OCI-LY1 (cell line): ENCODE measurements at regions not wholly inside any gene's neighbourhood (a gene's known extent, or its start where the extent isn't known, plus 50 kb on each side); places are given as distances from the start of the nearest gene placed in this dataset.

Experiments
- H2AFZ ChIP-seq: fragments of 200-600 bp; sonication (generic), shearing (Covaris generic); 2 replicates; pipeline ENCODE4 v1.6.0; 2014; ENCODE audit warnings: antibody characterized with exemption, mild to moderate bottlenecking, low read length
- H3F3A ChIP-seq: fragments of 200-600 bp; sonication (generic), shearing (Covaris generic); 2 replicates; pipeline ENCODE4 v1.6.0; 2014; ENCODE audit warnings: mild to moderate bottlenecking, antibody characterized with exemption, low read length, moderate library complexity; ENCODE audit not compliant: insufficient read depth
- H3K27ac ChIP-seq: fragments of 200-600 bp; sonication (generic); 2 replicates; pipeline ENCODE4 v1.5.1; 2014; ENCODE audit warnings: low read length, mixed run types, mild to moderate bottlenecking, low read depth; ENCODE audit not compliant: poor library complexity, severe bottlenecking
- H3K27me3 ChIP-seq: fragments of 200-600 bp; sonication (generic); 2 replicates; pipeline ENCODE4 v1.6.0; 2014; ENCODE audit warnings: antibody characterized with exemption, mild to moderate bottlenecking, low read length, moderate library complexity; ENCODE audit not compliant: insufficient read depth
- H3K36me3 ChIP-seq: fragments of 200-600 bp; sonication (generic); 2 replicates; pipeline ENCODE4 v1.6.1; 2014; ENCODE audit warnings: mild to moderate bottlenecking, antibody characterized with exemption, low read length, moderate library complexity, mixed read lengths; ENCODE audit not compliant: insufficient read depth
- H3K4me1 ChIP-seq: fragments of 200-600 bp; sonication (generic); 2 replicates; pipeline ENCODE4 v1.5.1; 2014; ENCODE audit warnings: mild to moderate bottlenecking, low read length, moderate library complexity; ENCODE audit not compliant: insufficient read depth, severe bottlenecking
- H3K4me2 ChIP-seq: fragments of 200-600 bp; sonication (generic), shearing (Covaris generic); 2 replicates; pipeline ENCODE4 v1.6.1; 2014; ENCODE audit warnings: low read length
- H3K4me3 ChIP-seq: fragments of 200-600 bp; sonication (generic); 2 replicates; pipeline ENCODE4 v1.5.1; 2014; ENCODE audit warnings: low read length, low read depth, mild to moderate bottlenecking, mixed read lengths; ENCODE audit not compliant: poor library complexity, severe bottlenecking
- H3K79me2 ChIP-seq: fragments of 200-600 bp; shearing (Covaris generic); 2 replicates; pipeline ENCODE4 v1.6.1; 2016; ENCODE audit warnings: mixed run types, low read length, mixed read lengths; ENCODE audit not compliant: insufficient read depth
- H3K9ac ChIP-seq: fragments of 200-600 bp; sonication (generic), shearing (Covaris generic); 2 replicates; pipeline ENCODE4 v1.6.1; 2014; ENCODE audit warnings: mild to moderate bottlenecking, low read length, mixed read lengths
- H3K9me2 ChIP-seq: fragments of 200-600 bp; sonication (generic), shearing (Covaris generic); 2 replicates; pipeline ENCODE4 v1.6.1; 2014; ENCODE audit warnings: low read depth, mild to moderate bottlenecking, low read length, mixed read lengths
- H3K9me3 ChIP-seq: fragments of 200-600 bp; shearing (Covaris generic); 2 replicates; pipeline ENCODE4 v1.6.1; 2014; ENCODE audit warnings: low read length, mixed read lengths
- H4K20me1 ChIP-seq: fragments of 200-600 bp; sonication (generic), shearing (Covaris generic); 2 replicates; pipeline ENCODE4 v1.6.0; 2016; ENCODE audit warnings: mild to moderate bottlenecking, low read length; ENCODE audit not compliant: insufficient read depth
- CTCF ChIP-seq: fragments of 200-600 bp; sonication (generic), shearing (Covaris generic); IDR thresholded peaks from 2 replicates; pipeline ENCODE4 v1.5.1; 2017; ENCODE audit warnings: mild to moderate bottlenecking, antibody characterized with exemption, low read length, moderate library complexity, mixed read lengths
- EZH2 ChIP-seq: fragments of 200-600 bp; sonication (generic), shearing (Covaris generic); IDR thresholded peaks from 2 replicates; pipeline ENCODE4 v1.8.0; 2017; ENCODE audit warnings: borderline replicate concordance, mixed run types, mild to moderate bottlenecking, antibody characterized with exemption, low read length, moderate library complexity, mixed read lengths

GRCh38 chr3:34145796-34146195 is 347.4 kb downstream of the PDCD6IP start:
- Histone ChIP-seq H3K9me3 (no peaks in the 10 kb centered on the region), H2AFZ (no peak overlapping the region), H3K9me2 (no peaks in the 10 kb centered on the region)

GRCh38 chr3:34146596-34146995 is 348.2 kb downstream of the PDCD6IP start:
- Histone ChIP-seq H2AFZ (no peak overlapping the region), H3K9me2 (no peaks in the 10 kb centered on the region), H3K4me3 (no peak overlapping the region), H3F3A (no peaks in the 10 kb centered on the region), H3K36me3 (no peaks in the 10 kb centered on the region), H4K20me1 (no peaks in the 10 kb centered on the region), H3K4me1 (no peaks in the 10 kb centered on the region), H3K9me3 (no peaks in the 10 kb centered on the region), H3K4me2 (no peak overlapping the region), H3K27me3 (no peaks in the 10 kb centered on the region), H3K27ac (no peak overlapping the region), H3K79me2 (no peaks in the 10 kb centered on the region), H3K9ac (no peak overlapping the region)
- no peak for TF ChIP-seq EZH2
- TF ChIP-seq CTCF, result no peak

More at GRCh38 chr3:34145796-34146195, 347.4 kb downstream of the PDCD6IP start:
- no peaks in the 10 kb centered on the region for H3K27me3 ChIP-seq
- H3K79me2 ChIP-seq, result no peaks in the 10 kb centered on the region
- no peak overlapping the region for H3K9ac ChIP-seq
- TF ChIP-seq CTCF (no peak), EZH2 (no peak)
- H3K4me1 ChIP-seq, result no peaks in the 10 kb centered on the region
- no peak overlapping the region for H3K4me2 ChIP-seq
- H3K27ac ChIP-seq, result no peak overlapping the region
- H4K20me1 ChIP-seq, result no peaks in the 10 kb centered on the region
- no peak overlapping the region for H3K4me3 ChIP-seq
- no peaks in the 10 kb centered on the region for H3F3A ChIP-seq
- H3K36me3 ChIP-seq, result no peaks in the 10 kb centered on the region

GRCh38 chr3:34150992-34151391 is 352.6 kb downstream of the PDCD6IP start:
- Histone ChIP-seq H3K9me3 (no peaks in the 10 kb centered on the region), H3K4me2 (no peak overlapping the region), H4K20me1 (no peaks in the 10 kb centered on the region), H2AFZ (no peak overlapping the region), H3K27ac (no peak overlapping the region), H3K4me1 (no peaks in the 10 kb centered on the region), H3K4me3 (no peak overlapping the region), H3F3A (no peaks in the 10 kb centered on the region), H3K9ac (no peak overlapping the region), H3K36me3 (no peaks in the 10 kb centered on the region), H3K9me2 (no peaks in the 10 kb centered on the region), H3K27me3 (no peaks in the 10 kb centered on the region), H3K79me2 (no peaks in the 10 kb centered on the region)
- TF ChIP-seq CTCF (no peak), EZH2 (no peak)
